Tibial nerve (tissue), 4 donors: ENCODE measurements at regions not wholly inside any gene's neighbourhood (a gene's known extent, or its start where the extent isn't known, plus 50 kb on each side); places are given as distances from the start of the nearest gene placed in this dataset.

ENCODE experiments used
- EP300 ChIP-seq, 2 donors: sonication (generic); formaldehyde crosslinking; IDR thresholded peaks; one replicate each; pipeline ENCODE4 v1.6.1; 2017; ENCODE audit warnings: antibody characterized with exemption in 2 of 2, mild to moderate bottlenecking in 1 of 2
- POLR2A ChIP-seq, 2 donors: fragments of 450-650 bp; IDR thresholded peaks; one replicate each; pipeline ENCODE4 v1.6.1; 2017; ENCODE audit warnings: antibody characterized with exemption in 2 of 2, mild to moderate bottlenecking in 2 of 2, moderate library complexity in 2 of 2
- TF ChIP-seq, protein P1 (sequence below), 5 experiments: fragments of 200-600 bp in 3 of 5; fragments of 450-650 bp in 2 of 5; sonication (generic) in 3 of 5; IDR thresholded peaks; one replicate each; pipeline ENCODE4 v1.5.1; 2016 to 2019; ENCODE audit warnings: antibody characterized with exemption in 5 of 5, mild to moderate bottlenecking in 3 of 5, moderate library complexity in 2 of 5

DNA sequence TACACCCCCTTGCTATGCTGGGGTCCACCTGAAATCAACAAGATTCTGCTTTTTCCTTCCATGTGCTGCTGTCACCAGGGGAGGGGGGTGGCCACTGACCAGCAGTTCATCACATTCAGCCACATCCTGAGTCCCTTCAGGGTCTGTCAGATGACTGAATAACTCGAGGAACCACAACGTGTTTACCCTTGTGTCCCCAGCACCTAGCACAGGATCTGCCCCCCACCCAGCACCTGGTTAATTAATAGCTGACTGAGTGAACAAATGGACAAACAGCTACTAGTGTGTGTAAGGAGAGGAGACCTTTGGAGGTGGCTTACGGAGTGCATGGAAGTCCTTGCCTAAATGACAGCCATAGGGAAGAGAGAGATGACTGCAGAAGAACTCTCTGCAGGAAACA is 119.5 kb upstream of the NCAM1 start:
- TF ChIP-seq, protein P1, sequence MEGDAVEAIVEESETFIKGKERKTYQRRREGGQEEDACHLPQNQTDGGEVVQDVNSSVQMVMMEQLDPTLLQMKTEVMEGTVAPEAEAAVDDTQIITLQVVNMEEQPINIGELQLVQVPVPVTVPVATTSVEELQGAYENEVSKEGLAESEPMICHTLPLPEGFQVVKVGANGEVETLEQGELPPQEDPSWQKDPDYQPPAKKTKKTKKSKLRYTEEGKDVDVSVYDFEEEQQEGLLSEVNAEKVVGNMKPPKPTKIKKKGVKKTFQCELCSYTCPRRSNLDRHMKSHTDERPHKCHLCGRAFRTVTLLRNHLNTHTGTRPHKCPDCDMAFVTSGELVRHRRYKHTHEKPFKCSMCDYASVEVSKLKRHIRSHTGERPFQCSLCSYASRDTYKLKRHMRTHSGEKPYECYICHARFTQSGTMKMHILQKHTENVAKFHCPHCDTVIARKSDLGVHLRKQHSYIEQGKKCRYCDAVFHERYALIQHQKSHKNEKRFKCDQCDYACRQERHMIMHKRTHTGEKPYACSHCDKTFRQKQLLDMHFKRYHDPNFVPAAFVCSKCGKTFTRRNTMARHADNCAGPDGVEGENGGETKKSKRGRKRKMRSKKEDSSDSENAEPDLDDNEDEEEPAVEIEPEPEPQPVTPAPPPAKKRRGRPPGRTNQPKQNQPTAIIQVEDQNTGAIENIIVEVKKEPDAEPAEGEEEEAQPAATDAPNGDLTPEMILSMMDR (IDR thresholded peaks at IDR 0.05), result no peak
- no peak for TF ChIP-seq EP300 (IDR thresholded peaks at IDR 0.05)
- TF ChIP-seq POLR2A (IDR thresholded peaks at IDR 0.05), result no peak
